GDM1 (cell line): ENCODE measurements at regions not wholly inside any gene's neighbourhood (a gene's known extent, or its start where the extent isn't known, plus 50 kb on each side); places are given as distances from the start of the nearest gene placed in this dataset.
"Not testable (repeated sequence)": the region's sequence is repeated elsewhere in the genome, so short reads cannot be mapped to it uniquely, and the experiment has no call there.

Experiments
- DNase-seq: peaks from one replicate; lab custom pipeline; 2025; lab: John Stamatoyannopoulos, UW

GRCh38 chrX:114006664-114007063 is 577.2 kb upstream of the HTR2C start:
- no peak for DNase-seq

DNA sequence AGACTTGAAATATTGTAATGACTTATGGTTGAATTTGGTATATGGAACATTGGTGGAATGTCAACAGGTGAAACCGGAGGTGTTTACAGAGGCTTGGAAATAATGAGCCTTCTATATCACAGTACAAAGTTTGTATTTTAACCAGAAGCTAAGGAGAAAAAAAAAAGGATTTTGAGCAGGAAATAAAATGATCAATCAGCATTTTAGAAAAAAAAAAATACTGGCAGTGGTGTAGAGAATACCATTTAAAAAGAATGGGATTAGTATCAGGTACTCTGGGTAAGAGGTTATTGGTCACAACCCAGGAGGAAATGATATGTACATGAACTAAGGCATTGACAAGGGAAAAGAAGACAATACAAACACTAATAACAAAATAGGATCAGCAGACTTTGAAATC is 587.1 kb upstream of the HTR2C start:
- no peak for DNase-seq

DNA sequence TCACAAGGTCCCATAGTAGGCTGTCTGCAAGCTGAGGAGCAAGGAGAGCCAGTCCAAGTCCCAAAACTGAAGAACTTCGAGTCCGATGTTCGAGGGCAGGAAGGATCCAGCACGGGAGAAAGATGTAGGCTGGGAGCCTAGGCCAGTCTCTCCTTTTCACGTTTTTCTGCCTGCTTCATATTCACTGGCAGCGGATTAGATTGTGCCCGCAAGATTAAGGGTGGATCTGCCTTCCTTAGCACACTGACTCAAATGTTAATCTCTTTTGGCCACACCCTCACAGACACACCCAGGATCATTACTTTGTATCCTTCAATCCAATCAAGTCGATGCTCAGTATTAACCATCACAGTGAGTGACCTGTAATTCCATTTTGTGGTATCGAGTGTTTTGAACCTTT is 592.2 kb upstream of the HTR2C start:
- not testable (repeated sequence) for DNase-seq

GRCh38 chrX:113990669-113991068 is 593.2 kb upstream of the HTR2C start:
- DNase-seq = not testable (repeated sequence)

GRCh38 chrX:113988315-113988935 is 595.5 kb upstream of the HTR2C start:
- not testable (repeated sequence) for DNase-seq

DNA sequence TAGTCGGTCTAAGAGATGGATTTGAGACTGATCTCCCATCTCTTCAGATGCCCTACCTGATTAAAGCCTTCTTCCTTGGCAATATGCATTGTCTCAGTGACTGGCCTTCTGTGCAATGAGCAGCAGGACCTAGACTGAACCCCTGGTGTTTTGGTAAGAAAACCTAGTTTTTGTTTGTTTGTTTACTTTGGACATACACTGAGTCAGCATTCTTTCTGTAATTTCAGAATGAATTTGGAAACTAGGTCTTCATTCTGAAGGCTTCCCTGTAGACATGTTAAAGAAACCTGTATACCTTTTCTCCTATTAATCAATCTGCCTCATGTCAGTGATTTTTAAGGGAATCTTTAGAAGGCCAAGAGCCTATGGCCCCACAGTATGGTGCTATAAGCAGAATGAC is 597.5 kb upstream of the HTR2C start:
- DNase-seq = no peak

DNA sequence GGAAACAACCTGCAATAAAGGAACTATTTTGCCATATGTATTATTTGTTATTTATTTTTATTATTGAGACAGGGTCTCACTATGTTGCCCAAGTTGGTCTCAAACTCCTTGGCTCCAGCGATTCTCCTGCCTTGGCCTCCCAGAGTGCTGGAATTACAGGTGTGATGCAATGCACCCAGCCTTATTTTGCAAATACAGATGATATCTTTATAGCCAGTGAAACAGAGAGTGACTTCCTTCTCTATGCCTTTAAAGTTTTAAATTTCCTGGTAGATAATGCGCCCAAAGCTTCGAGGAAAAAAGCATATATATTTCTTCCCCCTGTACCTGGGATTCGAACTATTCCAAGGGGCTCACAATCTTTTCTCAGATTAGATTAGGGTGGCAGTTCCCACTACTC is 601.1 kb upstream of the HTR2C start:
- no peak for DNase-seq

- DNase-seq = no peak
These were observed 602.9 kb upstream of the HTR2C start for GRCh38 chrX:113980953-113981352.

- DNase-seq = no peak
These were observed 606.0 kb upstream of the HTR2C start for GRCh38 chrX:113977887-113978286.

- DNase-seq = no peak
These were observed 608.4 kb upstream of the HTR2C start for GRCh38 chrX:113975441-113975840.

GRCh38 chrX:113974881-113975280 is 609.0 kb upstream of the HTR2C start:
- no peak for DNase-seq

- no peak for DNase-seq
These were observed 610.2 kb upstream of the HTR2C start for GRCh38 chrX:113973706-113974105.

- DNase-seq = no peak
These were observed 617.1 kb upstream of the HTR2C start for GRCh38 chrX:113966791-113967190.

DNA sequence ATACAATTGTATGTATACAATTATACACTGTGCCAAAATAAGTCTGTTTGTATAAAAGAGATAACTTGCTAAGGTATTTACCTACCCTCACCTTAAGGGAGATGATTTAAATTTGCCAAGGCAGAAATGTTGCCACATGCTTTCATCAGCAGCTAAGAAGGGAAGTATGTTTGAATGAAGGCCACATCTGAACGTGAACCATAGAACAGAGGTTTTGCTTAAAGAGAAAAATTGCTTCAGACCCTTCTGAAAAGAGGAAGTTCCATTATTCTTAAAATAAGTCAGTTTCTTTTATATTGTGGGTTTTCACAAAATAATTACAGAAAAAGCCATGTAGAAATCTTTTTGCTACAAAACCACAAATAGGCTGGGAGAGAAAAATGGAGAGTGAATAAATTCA is 621.5 kb upstream of the HTR2C start:
- peak; percentile 1 for DNase-seq

DNA sequence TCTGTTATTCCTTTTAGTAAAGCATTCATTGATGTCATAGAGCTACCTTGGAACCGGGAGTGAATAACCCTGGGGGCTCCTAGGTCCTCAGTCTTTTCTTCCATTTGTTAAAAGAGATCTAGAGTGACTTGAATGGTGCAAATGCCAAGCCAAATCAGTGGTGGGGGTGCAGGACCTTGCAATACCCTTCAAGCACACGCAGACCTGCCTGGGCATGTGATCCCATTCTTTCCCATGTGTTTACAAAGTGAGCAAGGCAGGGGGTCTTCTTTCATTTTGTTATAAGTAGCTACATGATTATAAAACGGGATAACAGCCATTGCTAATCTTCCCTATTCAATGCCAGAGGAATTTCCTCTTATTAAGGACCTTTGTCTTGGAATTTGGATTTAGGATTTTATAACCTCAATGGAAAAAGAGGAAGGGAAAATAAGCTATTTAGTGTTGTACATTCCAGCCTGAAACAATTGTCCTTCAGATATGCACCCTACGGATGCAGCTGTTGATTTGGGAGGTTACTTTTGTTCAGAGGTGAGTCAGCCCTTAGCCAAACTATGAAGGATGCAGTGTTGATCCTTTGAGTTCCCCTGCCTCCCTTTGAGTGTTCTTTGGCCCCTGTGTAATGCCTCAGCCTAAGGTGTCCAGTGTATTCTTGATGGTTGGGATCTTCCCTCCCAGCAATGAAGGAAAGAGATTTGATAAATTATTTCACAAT is 623.8 kb upstream of the HTR2C start:
- no peak for DNase-seq

- DNase-seq = no peak
These were observed 627.0 kb upstream of the HTR2C start for GRCh38 chrX:113956936-113957335.

DNA sequence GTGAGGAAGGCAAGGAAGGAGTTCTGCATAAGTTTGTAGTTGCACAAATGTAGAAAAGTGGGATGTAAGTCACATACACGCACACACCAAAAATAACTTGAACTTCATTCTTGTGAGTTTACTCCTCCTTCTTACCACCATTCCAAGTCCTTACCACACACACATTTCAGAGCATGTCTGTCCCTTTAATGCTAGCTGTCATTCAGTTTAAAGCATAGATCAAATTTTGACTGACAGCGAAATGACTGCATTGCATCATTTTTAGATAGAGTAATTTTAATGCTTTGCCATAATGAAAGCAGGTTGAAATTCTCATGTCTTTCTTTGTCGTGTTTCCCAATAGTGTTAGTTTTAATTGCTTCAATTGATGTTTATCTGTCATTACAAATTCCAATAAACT is 629.6 kb upstream of the HTR2C start:
- no peak for DNase-seq

GRCh38 chrX:113950081-113950678 is 633.7 kb upstream of the HTR2C start:
- DNase-seq = no peak

GRCh38 chrX:113947548-113947947 is 636.3 kb upstream of the HTR2C start:
- no peak for DNase-seq

- DNase-seq = no peak
These were observed 648.4 kb upstream of the HTR2C start for GRCh38 chrX:113935518-113935917.

DNA sequence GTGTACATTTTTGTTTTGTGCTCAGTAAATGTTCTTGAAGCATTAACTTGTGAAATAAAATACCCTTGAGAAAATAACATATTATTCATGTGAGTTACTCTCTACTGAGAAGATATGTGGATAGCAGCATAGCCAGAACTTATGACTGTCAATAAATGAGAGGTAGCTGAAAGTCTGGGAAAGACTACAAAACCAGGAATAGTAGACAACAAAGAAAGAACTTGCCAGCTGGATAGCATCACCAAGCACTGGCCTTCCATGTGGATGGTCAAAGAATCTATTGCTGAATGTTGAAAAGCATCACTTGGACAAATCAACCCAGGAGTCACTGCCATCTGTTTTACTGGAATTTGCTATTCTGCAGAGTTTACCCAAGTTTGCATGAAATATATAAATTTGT is 650.0 kb upstream of the HTR2C start:
- DNase-seq = no peak

GRCh38 chrX:113929004-113929403 is 654.9 kb upstream of the HTR2C start:
- peak; percentile 5 for DNase-seq

- no peak for DNase-seq
These were observed 663.2 kb upstream of the HTR2C start for GRCh38 chrX:113920661-113921060.

GRCh38 chrX:113919387-113919786 is 664.5 kb upstream of the HTR2C start:
- DNase-seq = no peak
